Colonic mucosa (tissue), 4 donors: ENCODE measurements at regions not wholly inside any gene's neighbourhood (a gene's known extent, or its start where the extent isn't known, plus 50 kb on each side); places are given as distances from the start of the nearest gene placed in this dataset.

Experiments used
- DNase-seq: peaks from one replicate; pipeline ENCODE4 v3.0.0-alpha.2; 2020
- H3K27ac ChIP-seq: fragments of 200-600 bp; one replicate; pipeline ENCODE4 v1.8.0; 2021
- H3K27me3 ChIP-seq: fragments of 200-600 bp; one replicate; pipeline ENCODE4 v1.8.0; 2021
- H3K36me3 ChIP-seq: fragments of 200-600 bp; one replicate; pipeline ENCODE4 v1.8.0; 2021
- H3K4me1 ChIP-seq: fragments of 200-600 bp; one replicate; pipeline ENCODE4 v1.8.0; 2021; ENCODE audit warnings: mild to moderate bottlenecking
- H3K4me3 ChIP-seq: fragments of 200-600 bp; one replicate; pipeline ENCODE4 v1.8.0; 2021
- H3K9ac ChIP-seq, 2 donors: one replicate each; pipeline ENCODE4 v1.7.0; 2013; ENCODE audit warnings: control low read depth in 2 of 2, low read depth in 2 of 2, low read length in 2 of 2
- H3K9me3 ChIP-seq: fragments of 200-600 bp; one replicate; pipeline ENCODE4 v1.8.0; 2021
- CTCF ChIP-seq: fragments of 200-600 bp; IDR thresholded peaks from one replicate; pipeline ENCODE4 v1.8.0; 2022; ENCODE audit warnings: antibody characterized with exemption, mild to moderate bottlenecking
- intact Hi-C: fragments of 100-400 bp; cut with DNase I; formaldehyde crosslinking; loops from one replicate; pipeline ENCODE4 v1.14.1; 2022
- donor health status: healthy.
- donor health status: DM: no; HTN: no; CAD: no.
- donor health status: DM: no; HTN: no; CAD: no.

- intact Hi-C loops = no loop called here
- TF ChIP-seq CTCF = no peak
- Histone ChIP-seq H3K9ac (no peak overlapping the region), H3K9me3 (no peaks in the 10 kb centered on the region), H3K4me3 (no peak overlapping the region), H3K27ac (no peak overlapping the region), H3K36me3 (no peaks in the 10 kb centered on the region), H3K27me3 (no peaks in the 10 kb centered on the region), H3K4me1 (no peaks in the 10 kb centered on the region)
- DNase-seq = no peak
These were observed 1679.9 kb downstream of the EFNB2 start for GRCh38 chr13:104855581-104855980.

GRCh38 chr13:104854698-104855097 is 1680.8 kb downstream of the EFNB2 start:
- intact Hi-C loops = no loop called here
- no peak for DNase-seq
- no peak for TF ChIP-seq CTCF
- no peaks in the 10 kb centered on the region for H3K9me3 ChIP-seq
- H3K4me3 ChIP-seq = no peak overlapping the region
- no peak overlapping the region for H3K27ac ChIP-seq
- no peaks in the 10 kb centered on the region for H3K4me1 ChIP-seq
- H3K9ac ChIP-seq = no peak overlapping the region
- no peaks in the 10 kb centered on the region for H3K36me3 ChIP-seq
- H3K27me3 ChIP-seq = no peaks in the 10 kb centered on the region

- TF ChIP-seq CTCF = no peak
- Histone ChIP-seq H3K4me1 (no peaks in the 10 kb centered on the region), H3K27me3 (no peaks in the 10 kb centered on the region), H3K9ac (no peak overlapping the region), H3K27ac (no peak overlapping the region), H3K36me3 (no peaks in the 10 kb centered on the region), H3K4me3 (no peak overlapping the region), H3K9me3 (no peaks in the 10 kb centered on the region)
- DNase-seq = no peak
- intact Hi-C loops = no loop called here
These were observed 1681.5 kb downstream of the EFNB2 start for GRCh38 chr13:104854007-104854406.

- DNase-seq = no peak
These were observed 1687.5 kb downstream of the EFNB2 start for GRCh38 chr13:104847922-104848321.

GRCh38 chr13:104843401-104843800 is 1692.1 kb downstream of the EFNB2 start:
- Histone ChIP-seq H3K4me3 (no peak overlapping the region), H3K9ac (no peak overlapping the region), H3K9me3 (no peaks in the 10 kb centered on the region), H3K36me3 (no peaks in the 10 kb centered on the region), H3K27me3 (no peaks in the 10 kb centered on the region), H3K4me1 (no peaks in the 10 kb centered on the region), H3K27ac (no peak overlapping the region)
- no peak for TF ChIP-seq CTCF
- DNase-seq = no peak
- intact Hi-C loops = no loop called here

More at GRCh38 chr13:104847922-104848321, 1687.5 kb downstream of the EFNB2 start:
- no peaks in the 10 kb centered on the region for H3K4me1 ChIP-seq
- no peak overlapping the region for H3K4me3 ChIP-seq
- no peaks in the 10 kb centered on the region for H3K36me3 ChIP-seq
- H3K27ac ChIP-seq = no peak overlapping the region
- intact Hi-C loops = no loop called here
- H3K27me3 ChIP-seq = no peaks in the 10 kb centered on the region
- H3K9ac ChIP-seq = no peak overlapping the region
- TF ChIP-seq CTCF = no peak
- H3K9me3 ChIP-seq = no peaks in the 10 kb centered on the region

GRCh38 chr13:104841110-104841509 is 1694.4 kb downstream of the EFNB2 start:
- intact Hi-C loops = no loop called here
- no peak overlapping the region for H3K4me3 ChIP-seq
- no peak overlapping the region for H3K27ac ChIP-seq
- H3K4me1 ChIP-seq = no peaks in the 10 kb centered on the region
- H3K9ac ChIP-seq = no peak overlapping the region
- no peak for TF ChIP-seq CTCF
- no peaks in the 10 kb centered on the region for H3K9me3 ChIP-seq
- no peak for DNase-seq
- H3K36me3 ChIP-seq = no peaks in the 10 kb centered on the region
- H3K27me3 ChIP-seq = no peaks in the 10 kb centered on the region
